Stimulated activated CD4-positive, alpha-beta T cell treated with anti-CD3 and anti-CD28 coated beads, Interleukin-15, amount 100 ng/mL, for 1 hour (primary cell): ENCODE measurements at regions not wholly inside any gene's neighbourhood (a gene's known extent, or its start where the extent isn't known, plus 50 kb on each side); places are given as distances from the start of the nearest gene placed in this dataset.
"Not testable (repeated sequence)": the region's sequence is repeated elsewhere in the genome, so short reads cannot be mapped to it uniquely, and the experiment has no call there.

ENCODE experiments used
- DNase-seq, 2 donors: peaks; one replicate each; pipeline ENCODE4 v3.0.0-alpha.2; 2020; ENCODE audit warnings: low read depth in 1 of 2, low spot score in 1 of 2

DNA sequence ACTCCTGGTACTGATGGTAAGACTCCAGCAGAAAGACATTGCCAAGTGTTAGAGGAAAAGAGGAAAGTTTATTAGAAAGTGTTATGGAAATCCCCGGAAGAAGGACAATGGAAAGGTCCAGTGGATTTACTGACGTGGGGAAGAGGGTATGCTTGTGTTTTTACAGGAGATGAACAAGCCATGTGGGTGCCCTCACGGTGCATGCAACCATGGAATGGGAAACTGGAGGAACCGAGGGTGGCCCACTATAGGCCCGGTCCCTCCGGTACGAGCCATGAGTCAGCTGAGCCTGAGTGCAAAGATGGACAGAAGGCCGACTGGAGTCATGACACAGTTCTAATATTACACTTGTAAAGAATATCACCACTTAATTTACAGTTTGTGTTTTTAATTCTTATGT lies 123.3 kb upstream of the ZCCHC13 start:
- DNase-seq = no peak

GRCh38 chrX:74179990-74180389 lies 124.0 kb upstream of the ZCCHC13 start:
- DNase-seq = no peak

- no peak for DNase-seq
Measured at GRCh38 chrX:74179499-74179898, 124.5 kb upstream of the ZCCHC13 start.

GRCh38 chrX:74179071-74179470 lies 124.9 kb upstream of the ZCCHC13 start:
- no peak for DNase-seq

GRCh38 chrX:74178536-74178935 lies 125.4 kb upstream of the ZCCHC13 start:
- no peak for DNase-seq

DNA sequence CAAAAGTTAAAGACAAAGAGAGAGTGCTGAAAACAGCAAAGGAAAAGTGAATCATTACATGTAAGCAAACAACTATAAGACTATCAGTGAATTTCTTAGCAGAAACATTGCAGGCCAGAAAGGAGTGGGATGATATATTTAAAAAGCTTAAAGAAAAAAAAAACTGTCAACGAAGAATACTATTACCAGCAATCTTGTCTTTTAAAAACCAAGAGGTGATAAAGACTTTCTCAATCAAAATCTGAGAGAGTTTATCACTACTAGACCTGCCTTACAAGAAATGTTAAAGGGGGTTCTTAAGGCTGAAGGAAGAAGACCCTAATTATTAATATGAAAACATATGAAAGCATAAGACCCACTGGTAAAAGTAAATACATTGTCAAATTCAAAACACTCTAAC lies 132.5 kb upstream of the ZCCHC13 start:
- no peak for DNase-seq

- no peak for DNase-seq
Measured at GRCh38 chrX:74162199-74162598, 141.8 kb upstream of the ZCCHC13 start.

DNA sequence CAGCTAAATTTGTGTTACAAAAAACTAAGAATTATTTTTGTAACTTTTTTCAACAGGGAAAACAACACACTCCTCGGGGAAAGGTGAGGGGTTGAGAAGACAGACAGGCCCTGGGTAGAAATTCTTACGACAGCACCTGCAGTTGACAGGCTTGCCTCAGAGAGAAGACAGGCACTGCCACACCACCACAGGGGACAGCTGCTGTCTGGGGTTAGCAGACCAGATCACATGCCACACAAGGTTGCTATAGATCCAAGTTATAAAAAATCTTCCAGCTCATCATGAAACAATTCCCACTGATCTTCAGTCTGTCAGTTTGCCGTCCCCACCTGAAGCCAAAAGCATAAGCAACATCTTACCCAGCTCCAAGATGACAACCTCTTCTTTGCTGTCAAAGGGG lies 143.2 kb upstream of the ZCCHC13 start:
- no peak for DNase-seq

DNA sequence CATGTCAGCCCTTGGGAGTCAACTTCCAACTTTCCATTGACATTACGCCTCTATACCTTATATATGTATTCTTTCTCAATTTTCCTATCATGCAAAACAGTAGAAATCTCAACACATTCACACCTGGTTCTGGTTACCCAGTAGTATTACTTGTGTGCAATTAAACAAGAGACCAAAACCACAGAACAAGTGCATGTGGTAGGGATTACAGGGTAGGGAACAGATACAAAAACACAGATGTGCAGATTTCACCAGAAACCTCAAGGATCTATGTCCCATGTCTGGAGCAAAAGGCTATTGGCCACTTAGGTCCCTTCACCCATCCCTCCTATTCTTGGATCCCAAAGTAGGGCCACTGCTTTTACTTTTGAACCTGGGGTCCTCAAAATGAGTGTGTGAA lies 143.6 kb upstream of the ZCCHC13 start:
- no peak for DNase-seq

DNA sequence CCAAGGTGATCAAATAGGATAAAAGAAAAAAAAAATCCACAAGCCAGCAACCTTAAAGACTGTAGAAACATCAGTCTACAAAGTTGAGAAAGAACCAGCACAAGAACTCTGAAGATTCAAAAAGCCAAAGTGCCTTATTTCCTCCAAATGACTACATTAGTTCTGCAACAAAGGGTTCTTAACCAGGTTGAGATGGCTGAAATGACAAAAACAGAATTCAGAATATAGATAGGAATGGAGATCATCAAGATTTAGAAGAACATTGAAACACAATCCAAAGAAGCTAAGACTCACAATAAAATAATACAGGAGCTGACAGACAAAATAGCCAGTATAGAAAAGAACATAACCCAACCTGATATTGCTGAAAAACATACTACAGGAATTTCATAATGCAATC lies 156.5 kb upstream of the ZCCHC13 start:
- no peak for DNase-seq

DNA sequence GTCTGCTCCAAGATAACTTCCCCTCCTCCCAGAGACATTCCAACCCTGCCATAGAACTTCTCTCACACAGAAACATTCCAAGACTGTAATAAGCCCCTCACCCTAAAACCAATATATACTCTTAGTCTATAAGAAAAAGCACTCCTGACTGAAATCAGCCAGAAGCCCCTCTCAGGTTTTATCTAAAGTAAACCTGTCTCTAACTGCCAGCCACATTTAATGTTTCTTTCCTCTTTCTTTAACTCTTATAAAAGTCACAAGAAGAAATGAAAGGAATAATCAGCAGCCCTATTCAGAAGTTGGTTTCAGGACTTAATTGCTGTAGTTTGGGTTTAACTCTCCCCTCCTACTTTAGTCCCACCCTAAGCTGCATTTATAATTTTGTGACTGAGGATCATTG lies 165.0 kb upstream of the ZCCHC13 start:
- no peak for DNase-seq

DNA sequence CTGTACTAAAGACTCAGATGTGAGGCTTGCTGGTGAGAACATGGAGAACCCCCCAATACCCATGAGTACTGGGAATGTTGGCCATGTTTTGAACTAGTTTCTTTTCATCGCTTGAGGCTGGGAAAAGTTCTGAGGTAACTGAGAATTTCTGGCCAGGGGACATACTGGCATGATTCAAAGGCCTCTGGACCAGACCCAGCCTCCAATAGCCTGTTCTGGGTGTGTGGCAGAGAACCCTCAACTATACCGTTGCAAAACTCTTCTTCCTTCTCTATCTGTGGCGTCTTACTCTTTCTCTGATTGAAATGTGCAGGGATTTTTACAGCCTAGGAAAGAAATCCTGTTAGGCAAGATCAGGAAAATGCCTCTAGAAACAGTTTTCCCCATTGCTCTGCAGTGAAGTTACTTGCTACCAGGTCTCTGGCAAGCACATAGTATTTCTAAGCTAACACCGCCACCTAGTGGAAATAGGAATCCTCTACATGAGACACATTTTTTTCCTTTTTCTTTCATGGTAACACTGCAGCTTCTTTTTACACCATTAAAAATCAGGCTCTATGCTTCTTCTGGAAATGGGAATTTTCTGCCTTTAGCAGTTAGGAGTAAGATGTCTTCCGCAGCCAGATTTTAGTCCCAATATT lies 170.7 kb upstream of the ZCCHC13 start:
- no peak for DNase-seq

- DNase-seq = no peak
Measured at GRCh38 chrX:74132280-74132679, 171.7 kb upstream of the ZCCHC13 start.

- no peak for DNase-seq
Measured at GRCh38 chrX:74119016-74119910, 184.7 kb upstream of the ZCCHC13 start.

GRCh38 chrX:74117962-74118902 lies 185.7 kb upstream of the ZCCHC13 start:
- no peak for DNase-seq

- DNase-seq = no peak
Measured at GRCh38 chrX:74111245-74111644, 192.7 kb upstream of the ZCCHC13 start.

DNA sequence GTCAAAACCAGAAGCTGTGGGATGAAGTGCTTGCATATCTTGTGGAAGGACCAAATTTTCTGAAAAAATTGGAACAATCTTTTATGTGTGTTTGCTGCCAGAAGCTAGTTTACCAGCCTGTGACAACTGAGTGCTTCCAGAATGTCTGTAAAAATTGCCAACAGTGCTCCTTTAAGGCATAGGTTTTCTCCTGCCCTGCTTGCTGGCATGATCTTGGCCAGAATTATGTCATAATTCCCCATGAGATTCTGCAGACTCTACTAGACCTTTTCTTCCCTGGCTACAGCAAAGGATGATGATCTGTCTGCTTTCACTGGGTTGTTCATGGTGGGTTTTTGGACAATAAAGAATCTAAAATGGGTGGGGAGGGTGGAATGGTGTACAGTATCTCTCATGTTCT lies 196.3 kb upstream of the ZCCHC13 start:
- DNase-seq = no peak

- no peak for DNase-seq
Measured at GRCh38 chrX:74104356-74105015, 199.5 kb upstream of the ZCCHC13 start.

DNA sequence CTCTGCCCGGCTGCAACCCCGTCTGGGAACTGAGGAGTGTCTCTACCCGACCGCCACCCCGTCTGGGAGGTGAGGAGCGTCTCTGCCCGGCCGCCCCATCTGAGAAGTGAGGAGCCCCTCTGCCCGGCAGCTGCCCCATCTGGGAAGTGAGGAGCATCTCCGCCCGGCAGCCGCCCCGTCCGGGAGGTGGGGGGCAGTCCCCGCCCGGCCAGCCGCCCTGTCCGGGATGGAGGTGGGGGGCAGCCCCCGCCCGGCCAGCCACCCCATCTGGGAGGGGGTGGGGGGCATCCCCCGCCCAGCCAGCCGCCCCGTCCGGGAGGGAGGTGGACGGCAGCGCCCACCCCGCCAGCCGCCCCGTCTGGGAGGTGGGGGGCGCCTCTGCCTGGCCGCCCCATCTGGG lies 205.6 kb upstream of the ZCCHC13 start:
- not testable (repeated sequence) for DNase-seq

- no peak for DNase-seq
Measured at GRCh38 chrX:74090049-74090448, 213.9 kb upstream of the ZCCHC13 start.

- DNase-seq = no peak
Measured at GRCh38 chrX:74085642-74086236, 218.2 kb upstream of the ZCCHC13 start.
